Stimulated activated CD4-positive, alpha-beta T cell treated with anti-CD3 and anti-CD28 coated beads, Interleukin-1b, Interleukin-23, amount 100 ng/mL, for 48 hours (primary cell): ENCODE measurements at regions not wholly inside any gene's neighbourhood (a gene's known extent, or its start where the extent isn't known, plus 50 kb on each side); places are given as distances from the start of the nearest gene placed in this dataset.
"Not testable (repeated sequence)": the region's sequence is repeated elsewhere in the genome, so short reads cannot be mapped to it uniquely, and the experiment has no call there.

ENCODE experiments used
- DNase-seq: peaks from one replicate; pipeline ENCODE4 v3.0.0-alpha.2; 2020

- DNase-seq: no peak
These were observed 178.6 kb downstream of the ZNF674 start for GRCh38 chrX:46366381-46367207.

- no peak for DNase-seq
These were observed 190.7 kb downstream of the ZNF674 start for GRCh38 chrX:46354481-46354880.

- no peak for DNase-seq
These were observed 203.4 kb downstream of the ZNF674 start for GRCh38 chrX:46341767-46342322.

- DNase-seq: no peak
These were observed 204.5 kb downstream of the ZNF674 start for GRCh38 chrX:46340696-46341095.

- DNase-seq: no peak
These were observed 211.7 kb downstream of the ZNF674 start for GRCh38 chrX:46333550-46333949.

GRCh38 chrX:46330981-46331380, 214.2 kb downstream of the ZNF674 start:
- DNase-seq: no peak

- no peak for DNase-seq
These were observed 214.7 kb downstream of the ZNF674 start for GRCh38 chrX:46330513-46330912.

GRCh38 chrX:46328133-46328532, 217.1 kb downstream of the ZNF674 start:
- no peak for DNase-seq

GRCh38 chrX:46327566-46328115, 217.6 kb downstream of the ZNF674 start:
- no peak for DNase-seq

- no peak for DNase-seq
These were observed 219.1 kb downstream of the ZNF674 start for GRCh38 chrX:46326161-46326560.

GRCh38 chrX:46325312-46325877, 219.8 kb downstream of the ZNF674 start:
- peak; percentile 75 for DNase-seq

- DNase-seq: no peak
These were observed 221.1 kb downstream of the ZNF674 start for GRCh38 chrX:46324166-46324565.

- DNase-seq: not testable (repeated sequence)
These were observed 222.3 kb downstream of the ZNF674 start for GRCh38 chrX:46322929-46323328.

GRCh38 chrX:46321676-46322075, 223.5 kb downstream of the ZNF674 start:
- no peak for DNase-seq

- DNase-seq: no peak
These were observed 225.5 kb downstream of the ZNF674 start for GRCh38 chrX:46319750-46320149.

GRCh38 chrX:46318551-46318950, 226.7 kb downstream of the ZNF674 start:
- no peak for DNase-seq

GRCh38 chrX:46317163-46317562, 228.1 kb downstream of the ZNF674 start:
- DNase-seq: no peak

- no peak for DNase-seq
These were observed 233.6 kb downstream of the ZNF674 start for GRCh38 chrX:46311581-46312120.

GRCh38 chrX:46310815-46311497, 234.3 kb downstream of the ZNF674 start:
- no peak for DNase-seq

- no peak for DNase-seq
These were observed 237.1 kb downstream of the ZNF674 start for GRCh38 chrX:46308110-46308509.

GRCh38 chrX:46306103-46306502, 239.1 kb downstream of the ZNF674 start:
- DNase-seq: no peak

GRCh38 chrX:46305431-46305830, 239.8 kb downstream of the ZNF674 start:
- DNase-seq: no peak

- DNase-seq: no peak
These were observed 243.3 kb downstream of the ZNF674 start for GRCh38 chrX:46301903-46302302.
